ENCODE measurements at regions not wholly inside any gene's neighbourhood (a gene's known extent, or its start where the extent isn't known, plus 50 kb on each side); places are given as distances from the start of the nearest gene placed in this dataset.
A peak's percentile ranks its signal among the peaks of the same experiment; 100 is the strongest.

DNA sequence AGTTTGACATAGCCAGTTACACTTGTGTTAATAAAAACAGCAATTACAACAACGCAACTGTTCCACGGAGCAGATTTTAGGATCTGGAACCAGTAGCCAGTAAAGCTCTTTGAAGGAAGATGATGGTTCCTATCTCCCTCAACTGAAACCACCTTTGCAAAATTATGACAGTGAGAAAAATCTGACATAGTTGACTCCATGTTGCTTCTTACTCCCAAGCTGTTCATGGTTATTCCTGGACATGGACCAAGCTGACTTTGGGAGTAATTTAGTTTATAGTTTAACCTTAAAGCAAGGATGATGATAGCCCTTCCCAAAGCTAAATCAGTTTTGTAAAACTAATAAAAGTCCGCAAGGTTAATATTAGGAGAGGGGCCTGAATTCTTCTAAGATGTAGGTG lies 518.0 kb upstream of the ZP4 start:
- TF ChIP-seq ZNF8 (CRISPR knock-in tag; IDR thresholded peaks at IDR 0.05) (no peak), PATZ1 (CRISPR knock-in tag; IDR thresholded peaks at IDR 0.05; ENCODE audit: borderline replicate concordance) (no peak), CREB5 (CRISPR knock-in tag; IDR thresholded peaks at IDR 0.05; ENCODE audit: low read depth) (no peak), OSR1 (CRISPR knock-in tag; IDR thresholded peaks at IDR 0.05) (peak; percentile 91; the same call in 1 of the 2 replicates), TOX (CRISPR knock-in tag; IDR thresholded peaks at IDR 0.05; ENCODE audit: borderline replicate concordance) (0 out of 2 replicates have a peak, but pooled peaks have one; percentile 4), ISL1 (CRISPR knock-in tag; IDR thresholded peaks at IDR 0.05) (no peak), CSRNP3 (CRISPR knock-in tag; IDR thresholded peaks at IDR 0.05) (no peak), ARNTL (CRISPR knock-in tag; IDR thresholded peaks at IDR 0.05; ENCODE audit: borderline replicate concordance, low read depth) (no peak), RARB (CRISPR knock-in tag; IDR thresholded peaks at IDR 0.05) (no peak)

Measured in SK-N-SH treated with all-trans-retinoic acid at 6 μM for 48 hours (cell line).